ENCODE measurements at regions not wholly inside any gene's neighbourhood (a gene's known extent, or its start where the extent isn't known, plus 50 kb on each side); places are given as distances from the start of the nearest gene placed in this dataset.

GRCh38 chr22:49330421-49331222 lies 497.1 kb downstream of the BRD1 start:
- no peak for TF ChIP-seq CTCF (IDR thresholded peaks at IDR 0.05; ENCODE audit: control insufficient read depth, extremely low read depth, insufficient read depth)
- H3K4me3 ChIP-seq (ENCODE audit: low read depth, low read length), result no peak overlapping the region
- DNase-seq (ENCODE audit: low read depth), result no peak

GRCh38 chr22:49329636-49330035 lies 498.0 kb downstream of the BRD1 start:
- no peak for DNase-seq (ENCODE audit: low read depth)
- H3K4me3 ChIP-seq (ENCODE audit: low read depth, low read length), result no peak overlapping the region
- TF ChIP-seq CTCF (IDR thresholded peaks at IDR 0.05; ENCODE audit: control insufficient read depth, extremely low read depth, insufficient read depth), result no peak

- no peak for TF ChIP-seq CTCF (IDR thresholded peaks at IDR 0.05; ENCODE audit: control insufficient read depth, extremely low read depth, insufficient read depth)
- no peak overlapping the region for H3K4me3 ChIP-seq (ENCODE audit: low read depth, low read length)
- no peak for DNase-seq (ENCODE audit: low read depth)
These were observed 498.9 kb downstream of the BRD1 start for GRCh38 chr22:49328630-49329405.

GRCh38 chr22:49328118-49328475 lies 499.6 kb downstream of the BRD1 start:
- no peak for TF ChIP-seq CTCF (IDR thresholded peaks at IDR 0.05; ENCODE audit: control insufficient read depth, extremely low read depth, insufficient read depth)
- DNase-seq (ENCODE audit: low read depth), result no peak

GRCh38 chr22:49327411-49328117 lies 500.1 kb downstream of the BRD1 start:
- no peak overlapping the region for H3K4me3 ChIP-seq (ENCODE audit: low read depth, low read length)
- TF ChIP-seq CTCF (IDR thresholded peaks at IDR 0.05; ENCODE audit: control insufficient read depth, extremely low read depth, insufficient read depth), result no peak
- no peak for DNase-seq (ENCODE audit: low read depth)

More at GRCh38 chr22:49328118-49328475, 499.6 kb downstream of the BRD1 start:
- no peak overlapping the region for H3K4me3 ChIP-seq (ENCODE audit: low read depth, low read length)

- H3K4me3 ChIP-seq (ENCODE audit: low read depth, low read length), result no peak overlapping the region
- DNase-seq (ENCODE audit: low read depth), result no peak
- TF ChIP-seq CTCF (IDR thresholded peaks at IDR 0.05; ENCODE audit: control insufficient read depth, extremely low read depth, insufficient read depth), result no peak
These were observed 501.1 kb downstream of the BRD1 start for GRCh38 chr22:49326558-49326957.
